ENCODE measurements at regions not wholly inside any gene's neighbourhood (a gene's known extent, or its start where the extent isn't known, plus 50 kb on each side); places are given as distances from the start of the nearest gene placed in this dataset.

DNA sequence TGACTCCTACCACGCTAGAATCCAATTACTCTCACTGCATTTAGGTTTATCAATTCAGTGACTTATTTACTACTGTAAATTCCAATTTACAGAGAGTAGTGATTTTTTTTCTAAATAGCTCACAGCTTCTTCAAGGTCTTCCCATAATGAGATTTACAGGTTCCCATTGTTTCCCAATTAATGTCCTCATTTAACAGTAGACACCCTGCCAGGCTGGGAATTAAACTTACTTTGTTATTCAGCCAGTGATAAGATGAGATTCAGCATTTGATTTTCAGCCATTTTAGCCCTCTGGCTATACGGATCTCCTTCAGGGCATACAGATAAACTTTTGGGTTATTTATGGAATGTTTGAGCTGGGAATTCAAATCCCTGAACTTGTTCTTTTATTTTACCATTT is 582.9 kb upstream of the EYS start:
- no peak for TF ChIP-seq EZH2 (IDR thresholded peaks at IDR 0.05; ENCODE audit: borderline replicate concordance, low read depth, low read length, severe bottlenecking)
- TF ChIP-seq, protein P1, sequence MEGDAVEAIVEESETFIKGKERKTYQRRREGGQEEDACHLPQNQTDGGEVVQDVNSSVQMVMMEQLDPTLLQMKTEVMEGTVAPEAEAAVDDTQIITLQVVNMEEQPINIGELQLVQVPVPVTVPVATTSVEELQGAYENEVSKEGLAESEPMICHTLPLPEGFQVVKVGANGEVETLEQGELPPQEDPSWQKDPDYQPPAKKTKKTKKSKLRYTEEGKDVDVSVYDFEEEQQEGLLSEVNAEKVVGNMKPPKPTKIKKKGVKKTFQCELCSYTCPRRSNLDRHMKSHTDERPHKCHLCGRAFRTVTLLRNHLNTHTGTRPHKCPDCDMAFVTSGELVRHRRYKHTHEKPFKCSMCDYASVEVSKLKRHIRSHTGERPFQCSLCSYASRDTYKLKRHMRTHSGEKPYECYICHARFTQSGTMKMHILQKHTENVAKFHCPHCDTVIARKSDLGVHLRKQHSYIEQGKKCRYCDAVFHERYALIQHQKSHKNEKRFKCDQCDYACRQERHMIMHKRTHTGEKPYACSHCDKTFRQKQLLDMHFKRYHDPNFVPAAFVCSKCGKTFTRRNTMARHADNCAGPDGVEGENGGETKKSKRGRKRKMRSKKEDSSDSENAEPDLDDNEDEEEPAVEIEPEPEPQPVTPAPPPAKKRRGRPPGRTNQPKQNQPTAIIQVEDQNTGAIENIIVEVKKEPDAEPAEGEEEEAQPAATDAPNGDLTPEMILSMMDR (IDR thresholded peaks at IDR 0.05; ENCODE audit: borderline replicate concordance, extremely low read depth, low read length, poor library complexity, severe bottlenecking), result no peak
